Activated CD8-positive, alpha-beta memory T cell treated with anti-CD3 and anti-CD28 coated beads, Interleukin-2, amount 50 U/mL, for 4 hours (primary cell): ENCODE measurements at regions not wholly inside any gene's neighbourhood (a gene's known extent, or its start where the extent isn't known, plus 50 kb on each side); places are given as distances from the start of the nearest gene placed in this dataset.
"Not testable (repeated sequence)": the region's sequence is repeated elsewhere in the genome, so short reads cannot be mapped to it uniquely, and the experiment has no call there.

Experiments
- DNase-seq: peaks from one replicate; pipeline ENCODE4 v3.0.0-alpha.2; 2020

- DNase-seq, result no peak
These were observed 141.0 kb downstream of the TMCO5A start for GRCh38 chr15:38075466-38075865.

DNA sequence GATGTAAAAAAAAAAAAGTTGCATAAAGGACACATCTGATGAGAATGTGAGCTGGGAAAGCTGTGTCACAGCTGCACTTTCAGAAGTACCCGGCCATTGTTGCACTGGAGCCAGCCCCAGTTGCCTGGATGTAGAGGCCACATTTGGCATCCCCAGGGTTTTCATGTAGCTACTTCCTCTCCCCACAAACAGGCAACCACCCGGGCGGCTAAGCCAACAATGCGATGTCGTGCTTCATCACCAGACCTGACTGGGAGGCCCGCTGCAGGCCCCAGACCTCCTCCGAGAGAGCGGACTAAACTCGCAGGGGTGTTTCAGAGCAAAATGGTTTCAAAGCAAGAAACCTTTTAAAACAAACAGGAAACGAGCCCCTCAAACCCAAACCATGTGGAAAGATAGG is 142.3 kb downstream of the TMCO5A start:
- no peak for DNase-seq

DNA sequence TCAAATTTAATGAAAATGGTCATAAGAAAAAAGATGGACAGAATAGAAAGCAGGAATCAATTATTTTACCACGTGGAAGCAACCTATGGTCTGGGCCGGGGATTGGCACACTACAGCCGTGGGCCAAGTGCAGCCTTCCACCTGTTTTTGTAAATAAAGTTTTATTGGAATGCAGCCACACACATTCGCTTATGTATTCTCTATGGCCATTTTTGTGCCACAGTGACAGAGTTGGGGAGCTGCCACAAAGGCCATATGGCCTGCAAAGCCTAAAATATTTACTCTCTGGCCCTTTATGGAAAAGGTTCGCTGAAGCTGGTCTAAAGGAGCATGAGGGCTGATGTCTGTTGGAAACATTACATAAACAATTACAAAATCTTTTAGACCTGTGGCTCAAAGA is 144.8 kb downstream of the TMCO5A start:
- no peak for DNase-seq

DNA sequence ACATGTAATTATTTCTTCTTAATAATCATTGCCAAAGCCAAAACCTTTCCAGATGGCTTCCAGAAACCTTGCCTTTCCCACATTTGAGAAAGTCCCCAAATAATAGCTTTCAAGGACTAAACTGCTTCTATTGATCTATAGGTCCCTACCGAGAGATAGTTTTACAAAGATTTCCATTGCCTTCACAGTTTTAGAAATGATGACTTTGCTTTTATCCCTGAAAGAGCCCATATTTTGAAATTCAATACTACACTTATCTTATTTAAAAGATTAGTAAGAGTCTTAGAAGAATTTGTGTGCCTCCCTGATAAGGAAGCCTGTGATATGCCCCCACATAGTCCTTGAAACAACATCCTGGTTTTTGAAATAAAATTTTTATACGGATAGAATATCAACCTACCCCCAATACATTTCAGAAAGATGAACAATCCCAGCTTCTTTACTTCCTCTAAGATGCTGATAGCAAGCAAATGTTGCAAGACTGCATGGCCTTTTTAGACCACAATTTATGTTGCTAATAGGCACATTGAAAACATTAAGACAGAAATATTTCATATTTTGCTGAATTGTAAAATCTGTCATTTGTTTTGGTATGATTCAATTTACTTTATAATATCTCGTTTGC is 146.3 kb downstream of the TMCO5A start:
- no peak for DNase-seq

DNA sequence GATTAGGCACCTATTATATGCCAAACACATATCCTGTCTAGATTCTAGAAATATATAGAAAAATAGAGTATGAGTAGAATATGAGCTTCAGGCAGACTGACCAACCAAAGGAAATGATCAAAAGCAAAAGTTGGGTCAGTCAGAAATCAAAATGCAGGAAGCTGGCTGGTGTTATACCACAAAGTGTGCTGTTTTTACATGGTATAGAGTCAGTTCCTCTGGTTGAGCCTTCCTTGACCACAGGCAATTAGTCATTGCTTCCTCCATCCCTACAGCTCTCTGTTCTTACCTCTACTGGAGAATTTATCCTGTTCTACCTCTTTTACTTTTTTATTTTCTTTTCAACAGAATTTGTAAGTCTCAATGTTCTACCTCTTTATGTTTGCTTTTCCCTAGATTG is 149.8 kb downstream of the TMCO5A start:
- no peak for DNase-seq

- DNase-seq, result no peak
These were observed 150.7 kb downstream of the TMCO5A start for GRCh38 chr15:38085114-38085513.

DNA sequence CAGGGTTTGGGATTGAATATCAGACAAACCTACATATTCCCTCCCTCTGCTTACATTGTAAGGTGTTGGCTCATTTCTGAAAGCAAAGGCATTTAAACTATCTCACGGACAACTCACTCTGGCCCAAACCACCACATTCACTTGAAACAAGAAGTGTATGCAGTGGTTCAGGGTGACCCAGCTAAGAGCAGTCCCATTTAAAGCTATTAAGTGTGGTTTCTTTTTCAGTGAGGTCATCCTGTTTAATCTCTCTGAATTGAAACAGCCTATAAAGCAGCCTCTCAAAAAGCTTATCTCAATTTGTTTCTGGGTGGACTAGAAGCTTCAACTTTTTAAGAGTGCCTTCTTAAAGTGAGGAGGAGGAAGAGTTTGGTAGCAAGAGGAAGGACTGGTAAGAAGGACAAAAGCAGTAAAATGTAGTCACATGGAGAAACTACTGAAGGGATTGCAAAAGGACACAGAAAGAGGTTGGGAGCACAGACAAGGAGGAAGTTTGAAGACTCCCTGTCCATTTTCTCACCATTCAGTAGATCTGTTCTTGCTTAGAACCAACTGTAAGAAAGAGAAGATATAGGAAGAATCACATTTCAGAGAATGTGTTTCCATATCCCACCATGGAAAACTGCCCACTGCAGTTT is 151.6 kb downstream of the TMCO5A start:
- DNase-seq, result no peak

DNA sequence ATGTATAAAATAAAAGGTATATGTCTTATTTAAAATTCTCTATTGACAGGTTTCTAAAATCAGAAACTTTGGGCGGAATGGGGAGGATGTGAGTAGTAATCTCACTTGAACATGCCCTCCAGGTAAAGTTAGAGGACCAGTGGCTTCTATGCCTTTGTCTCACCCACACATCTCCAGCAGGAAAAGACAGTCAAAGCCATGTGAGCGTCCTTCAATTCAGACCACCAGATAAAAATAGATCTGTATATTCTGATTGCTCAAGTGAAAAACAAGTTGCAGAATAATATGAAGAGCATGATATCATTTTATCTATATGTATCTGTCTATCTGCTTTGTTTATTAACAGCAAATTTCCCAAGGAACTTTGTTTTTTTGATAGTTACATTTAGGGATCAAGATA is 152.2 kb downstream of the TMCO5A start:
- no peak for DNase-seq

- no peak for DNase-seq
These were observed 154.5 kb downstream of the TMCO5A start for GRCh38 chr15:38088971-38089370.

- no peak for DNase-seq
These were observed 155.8 kb downstream of the TMCO5A start for GRCh38 chr15:38090223-38090622.

DNA sequence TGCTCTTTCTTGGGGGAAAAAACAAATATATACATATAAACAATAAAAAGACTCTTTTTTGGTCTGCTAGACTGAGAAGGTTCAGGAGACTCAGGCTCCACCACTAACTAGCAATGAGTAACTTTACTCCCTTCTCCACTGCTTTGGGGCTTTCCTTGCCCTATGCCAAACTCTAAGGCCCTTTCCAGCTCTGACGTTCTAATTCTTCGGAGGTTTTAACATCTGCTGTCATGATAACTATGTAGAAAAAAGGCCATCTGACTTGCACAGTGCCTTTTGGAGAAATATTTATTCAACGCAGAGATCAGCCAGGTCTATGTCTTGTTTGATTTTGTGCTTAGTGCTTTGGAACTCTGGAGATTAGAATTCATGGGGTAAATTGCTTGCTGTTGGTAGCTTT is 156.2 kb downstream of the TMCO5A start:
- DNase-seq, result no peak

- no peak for DNase-seq
These were observed 156.7 kb downstream of the TMCO5A start for GRCh38 chr15:38091078-38091645.

GRCh38 chr15:38093931-38094330 is 158.7 kb upstream of the SPRED1 start:
- no peak for DNase-seq

DNA sequence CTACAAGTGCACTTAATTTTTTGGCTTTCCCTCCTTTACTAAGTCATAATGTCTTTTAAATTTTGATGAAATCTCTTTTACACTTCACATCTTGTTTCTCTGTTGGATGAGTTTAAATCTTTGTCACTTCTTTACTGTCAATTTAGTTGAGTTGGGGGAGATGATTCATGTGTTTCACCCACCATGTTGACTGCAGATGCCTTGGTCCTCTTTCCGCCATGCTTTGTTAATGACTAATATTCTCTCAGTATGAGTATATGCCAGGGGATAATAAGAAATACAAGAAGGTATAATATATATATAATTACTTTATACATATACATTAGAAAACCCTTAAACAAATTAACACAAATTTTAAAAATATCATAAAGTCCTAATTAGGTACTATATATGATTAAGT is 149.7 kb upstream of the SPRED1 start:
- DNase-seq, result no peak

- no peak for DNase-seq
These were observed 149.1 kb upstream of the SPRED1 start for GRCh38 chr15:38103564-38103963.

GRCh38 chr15:38111070-38111469 is 141.6 kb upstream of the SPRED1 start:
- no peak for DNase-seq

DNA sequence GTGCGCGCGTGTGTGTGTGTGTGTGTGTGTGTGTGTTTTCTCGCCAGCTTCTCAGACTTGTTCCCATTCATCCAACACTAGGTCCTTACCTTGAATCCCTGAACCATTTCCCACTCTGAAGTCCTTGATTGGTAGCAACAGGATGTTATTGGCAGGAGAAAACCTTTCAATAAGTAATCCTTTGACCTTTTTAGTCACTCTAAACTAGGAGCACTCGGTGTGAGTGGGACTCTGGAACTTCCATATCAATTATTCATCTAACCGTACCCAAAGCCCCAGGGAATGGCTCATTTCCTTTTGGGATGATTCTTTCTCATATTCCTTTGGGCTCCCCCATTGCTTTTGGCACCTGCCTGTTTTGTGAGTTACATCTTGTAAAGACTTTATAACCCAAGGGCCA is 140.2 kb upstream of the SPRED1 start:
- DNase-seq, result no peak

GRCh38 chr15:38115121-38115520 is 137.5 kb upstream of the SPRED1 start:
- no peak for DNase-seq

GRCh38 chr15:38117781-38118180 is 134.9 kb upstream of the SPRED1 start:
- DNase-seq, result no peak

DNA sequence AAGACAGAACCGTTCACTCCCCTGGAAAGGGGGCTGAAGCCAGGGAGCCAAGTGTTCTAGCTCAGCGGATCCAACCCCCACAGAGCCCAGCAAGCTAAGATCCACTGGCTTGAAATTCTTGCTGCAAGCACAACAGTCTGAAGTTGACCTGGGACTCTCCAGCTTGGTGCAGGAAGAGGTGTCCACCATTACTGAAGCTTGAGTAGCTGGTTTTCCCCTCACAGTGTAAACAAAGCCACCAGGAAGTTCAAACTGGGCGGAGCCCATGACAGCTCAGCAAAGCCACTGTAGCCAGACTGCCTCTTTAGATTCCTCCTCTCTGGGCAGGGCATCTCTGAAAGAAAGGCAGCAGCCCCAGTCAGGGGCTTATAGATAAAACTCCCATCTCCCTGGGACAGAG is 132.8 kb upstream of the SPRED1 start:
- not testable (repeated sequence) for DNase-seq

- DNase-seq, result no peak
These were observed 125.3 kb upstream of the SPRED1 start for GRCh38 chr15:38127306-38127771.

DNA sequence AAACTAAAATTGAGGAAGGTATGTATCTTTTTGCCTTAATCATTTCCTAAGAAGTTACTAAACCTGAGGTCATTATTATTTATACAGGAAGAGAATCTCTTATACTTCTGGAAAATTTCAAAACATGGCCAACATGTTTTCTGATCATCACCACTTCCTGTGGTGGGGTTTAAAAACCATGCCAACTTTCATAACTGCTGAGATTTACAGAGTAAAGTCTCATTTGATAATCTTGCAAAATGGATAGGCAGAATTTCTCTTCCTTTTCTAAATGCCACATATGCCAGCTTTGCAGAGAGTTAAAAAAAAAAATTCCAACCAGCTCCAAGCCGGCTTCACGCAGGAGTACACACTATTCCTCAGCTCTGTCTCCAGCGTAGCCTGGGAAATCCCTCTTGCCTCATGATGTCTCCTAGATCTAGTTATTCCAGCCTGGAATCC is 124.3 kb upstream of the SPRED1 start:
- DNase-seq, result no peak

DNA sequence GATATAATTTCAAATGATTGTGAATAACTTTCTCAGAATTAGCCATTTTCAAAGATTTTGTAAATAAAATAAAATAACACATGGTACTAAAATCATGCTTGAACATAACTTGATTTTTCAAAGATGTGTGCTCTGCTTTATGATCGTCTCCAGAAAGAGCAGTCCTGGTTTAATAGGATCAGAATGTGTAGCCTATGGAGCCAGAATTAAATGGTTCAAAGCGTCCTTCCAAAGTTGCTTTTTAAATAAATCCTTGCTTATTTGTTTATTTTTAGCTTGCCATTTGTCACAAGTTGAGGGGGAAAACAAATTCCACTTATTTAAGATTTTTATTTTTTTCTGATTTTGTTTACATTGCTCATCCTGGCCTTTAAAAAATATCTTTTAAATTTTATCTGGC is 123.7 kb upstream of the SPRED1 start:
- no peak for DNase-seq

DNA sequence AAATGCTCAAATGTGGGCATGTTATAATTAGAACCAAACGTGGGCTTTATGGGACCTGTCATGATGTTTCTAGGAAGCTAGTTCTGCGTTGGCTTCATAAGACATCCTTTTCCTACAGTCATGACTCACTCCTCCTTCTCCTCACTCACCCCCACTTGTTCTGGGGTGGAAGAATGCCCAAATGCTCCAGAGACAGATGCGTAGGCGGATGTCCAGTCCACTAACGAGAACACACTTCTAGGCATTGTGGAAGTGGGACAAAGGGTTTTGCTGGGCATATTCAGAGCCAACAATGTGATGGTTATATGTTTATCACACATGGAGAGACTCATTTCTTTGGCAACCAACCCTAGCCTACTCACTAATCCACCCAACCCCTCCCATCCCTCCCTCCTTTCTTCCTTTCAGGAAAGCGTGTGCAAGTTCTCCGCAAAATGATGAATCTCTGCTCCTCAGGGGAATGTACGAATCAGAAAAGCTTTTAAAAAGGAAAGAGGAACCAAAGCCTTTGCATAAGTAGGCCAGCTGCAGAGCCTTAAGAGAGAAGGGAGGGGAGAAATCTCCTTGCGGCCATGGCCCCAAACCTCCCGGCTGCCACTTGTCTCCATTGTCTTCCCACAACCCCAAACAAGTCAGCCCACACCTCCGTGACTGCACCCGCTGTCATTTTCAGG is 123.0 kb upstream of the SPRED1 start:
- DNase-seq, result no peak
